ENCODE measurements at regions not wholly inside any gene's neighbourhood (a gene's known extent, or its start where the extent isn't known, plus 50 kb on each side); places are given as distances from the start of the nearest gene placed in this dataset.
A peak's percentile ranks its signal among the peaks of the same experiment; 100 is the strongest.

DNA sequence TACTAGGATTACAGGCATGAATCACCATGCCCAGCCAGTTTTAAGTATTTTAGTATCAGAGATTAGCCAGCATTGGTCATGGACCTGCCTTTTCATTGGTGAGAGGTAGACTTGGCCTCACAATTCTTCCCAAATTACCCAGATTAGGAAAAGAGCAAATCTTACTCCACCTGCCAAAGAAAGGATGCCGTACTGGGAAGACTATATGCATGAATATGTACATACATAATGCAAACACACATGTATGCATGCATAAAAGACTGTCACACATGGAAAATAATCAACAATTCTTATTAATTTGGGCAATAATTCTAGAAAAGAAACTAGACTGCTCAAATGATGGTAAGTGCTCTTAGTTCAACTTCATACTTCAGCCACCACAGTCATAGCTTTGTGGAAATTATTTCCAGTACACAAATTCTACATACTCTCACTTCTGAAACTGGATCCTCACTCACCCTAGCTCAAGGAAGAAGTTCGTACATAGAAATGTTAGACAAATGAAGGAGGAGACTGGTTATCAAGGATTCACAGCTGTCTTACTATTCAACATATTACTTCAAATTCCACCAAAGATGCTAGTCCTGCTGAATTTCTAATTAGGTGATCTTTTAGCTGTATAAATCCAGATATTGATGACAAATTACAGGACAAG is 73.7 kb downstream of the MINAR2 start:
- no peak for DNase-seq (ENCODE audit: low read depth)
- no peak overlapping the region for H3K4me3 ChIP-seq (replicated peaks; ENCODE audit: low read depth, low read length)
- TF ChIP-seq CTCF (IDR thresholded peaks at IDR 0.05; ENCODE audit: low read length, missing control alignments): no peak

DNA sequence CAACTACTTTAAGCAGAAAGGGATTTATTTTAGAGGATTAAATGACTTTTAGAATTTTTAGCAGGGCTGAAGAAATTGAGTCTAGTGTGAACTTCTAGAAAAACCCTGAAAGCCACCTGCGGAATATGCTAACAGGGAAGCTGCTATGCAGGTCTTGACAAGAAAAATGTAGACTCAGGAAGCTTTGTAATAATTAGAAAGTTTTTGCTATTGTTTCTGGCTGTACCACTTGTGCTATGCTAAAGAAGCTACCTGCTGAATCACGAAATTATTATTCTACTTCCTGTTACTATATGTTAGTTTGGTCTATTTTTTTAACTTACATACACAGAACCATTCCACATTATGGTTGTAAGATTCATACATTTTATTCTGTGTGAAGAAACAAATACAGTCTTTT is 74.0 kb upstream of the CHSY3 start:
- no peak overlapping the region for H3K4me3 ChIP-seq (replicated peaks; ENCODE audit: low read depth, low read length)
- DNase-seq (ENCODE audit: low read depth): no peak
- no peak for TF ChIP-seq CTCF (IDR thresholded peaks at IDR 0.05; ENCODE audit: low read length, missing control alignments)

DNA sequence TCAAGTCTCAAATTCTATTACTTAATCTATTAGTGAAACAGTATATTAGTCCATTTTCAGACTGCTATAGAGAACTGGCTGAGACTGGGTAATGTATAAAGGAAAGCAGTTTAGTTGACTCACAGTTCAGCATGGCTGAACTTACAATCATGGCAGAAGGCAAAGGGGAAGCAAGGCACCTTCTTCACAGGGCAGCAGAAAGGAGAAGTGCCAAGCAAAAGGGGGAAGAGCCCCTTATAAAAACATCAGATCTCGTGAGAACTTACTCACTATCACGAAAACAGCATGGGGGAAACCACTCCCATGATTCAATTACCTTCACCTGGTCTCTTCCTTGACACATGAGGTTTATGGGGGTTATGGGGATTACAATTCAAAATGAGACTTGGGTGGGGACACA is 67.9 kb upstream of the CHSY3 start:
- no peak for TF ChIP-seq CTCF (IDR thresholded peaks at IDR 0.05; ENCODE audit: low read length, missing control alignments)
- DNase-seq (ENCODE audit: low read depth): no peak
- no peak overlapping the region for H3K4me3 ChIP-seq (replicated peaks; ENCODE audit: low read depth, low read length)

DNA sequence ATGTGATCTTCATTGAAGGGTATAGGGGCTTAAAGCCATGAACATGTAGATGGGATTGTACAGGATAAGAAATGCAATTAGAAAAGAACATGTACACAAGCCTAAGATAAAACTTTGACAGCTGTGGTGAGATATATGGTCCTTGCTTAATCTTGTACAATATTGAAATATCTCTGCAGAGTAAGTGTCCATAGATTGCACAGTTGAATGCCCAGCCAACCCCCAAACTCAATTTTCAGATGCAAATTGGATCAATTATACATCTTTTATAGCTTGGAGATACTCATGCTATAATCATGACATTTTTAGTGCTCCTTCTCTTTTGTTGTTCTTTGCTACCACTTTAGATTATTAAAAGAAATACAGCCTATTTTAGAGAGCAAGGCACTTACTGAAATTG is 59.5 kb upstream of the CHSY3 start:
- no peak for DNase-seq (ENCODE audit: low read depth)
- TF ChIP-seq CTCF (IDR thresholded peaks at IDR 0.05; ENCODE audit: low read length, missing control alignments): no peak
- no peak overlapping the region for H3K4me3 ChIP-seq (replicated peaks; ENCODE audit: low read depth, low read length)

DNA sequence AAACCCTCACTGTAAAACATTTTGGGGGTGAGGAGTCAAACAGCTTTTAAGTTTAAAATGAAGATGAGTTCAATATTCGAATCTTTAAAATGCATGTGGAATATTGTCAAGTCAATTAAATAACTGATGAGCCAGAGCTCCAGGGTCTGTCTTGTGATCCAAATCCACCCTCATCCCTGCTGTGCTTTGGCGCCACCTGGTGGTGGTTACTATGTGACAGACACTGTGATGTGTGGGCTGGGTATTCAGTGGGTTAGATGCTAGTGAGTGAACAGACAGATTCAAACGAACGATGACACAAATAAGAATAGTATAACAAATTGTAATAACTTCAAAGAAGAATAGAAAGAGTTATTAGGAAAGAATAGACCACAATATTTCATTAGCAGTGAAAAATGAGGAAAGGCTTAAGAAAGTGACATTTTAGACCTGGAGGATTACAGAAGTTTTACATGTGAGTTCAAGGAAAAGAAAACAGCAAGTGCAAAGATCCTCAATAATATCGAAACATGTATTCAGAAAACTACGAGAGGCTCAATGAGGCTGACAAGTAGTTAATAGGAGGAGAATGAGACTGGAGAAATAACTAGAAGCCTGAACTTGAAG is 51.4 kb upstream of the CHSY3 start:
- TF ChIP-seq CTCF (IDR thresholded peaks at IDR 0.05; ENCODE audit: low read length, missing control alignments): peak; percentile 100
- peak; percentile 78 for DNase-seq (ENCODE audit: low read depth)
- H3K4me3 ChIP-seq (replicated peaks; ENCODE audit: low read depth, low read length): no peak overlapping the region

- no peak for DNase-seq (ENCODE audit: low read depth)
- no peak for TF ChIP-seq CTCF (IDR thresholded peaks at IDR 0.05; ENCODE audit: low read length, missing control alignments)
- no peak overlapping the region for H3K4me3 ChIP-seq (replicated peaks; ENCODE audit: low read depth, low read length)
These were observed 50.7 kb upstream of the CHSY3 start for GRCh38 chr5:129853588-129853987.
